ENCODE measurements at regions not wholly inside any gene's neighbourhood (a gene's known extent, or its start where the extent isn't known, plus 50 kb on each side); places are given as distances from the start of the nearest gene placed in this dataset.

- DNase-seq, result no peak
Observed at GRCh38 chr20:4597215-4597614, 89.0 kb upstream of the PRNP start.

GRCh38 chr20:4593149-4593525 is 93.1 kb upstream of the PRNP start:
- no peak for DNase-seq

GRCh38 chr20:4592316-4593148 is 93.7 kb upstream of the PRNP start:
- DNase-seq, result peak; percentile 89

GRCh38 chr20:4591975-4592315 is 94.3 kb upstream of the PRNP start:
- DNase-seq, result no peak

GRCh38 chr20:4585758-4586157 is 100.5 kb upstream of the PRNP start:
- no peak for DNase-seq

GRCh38 chr20:4585104-4585753 is 101.0 kb upstream of the PRNP start:
- no peak for DNase-seq

- DNase-seq, result no peak
Observed at GRCh38 chr20:4584510-4584909, 101.7 kb upstream of the PRNP start.

GRCh38 chr20:4581838-4582237 is 104.4 kb upstream of the PRNP start:
- DNase-seq, result no peak

- DNase-seq, result no peak
Observed at GRCh38 chr20:4578375-4578774, 107.9 kb upstream of the PRNP start.

GRCh38 chr20:4574356-4574690 is 111.9 kb upstream of the PRNP start:
- DNase-seq, result no peak

- no peak for DNase-seq
Observed at GRCh38 chr20:4573564-4574355, 112.5 kb upstream of the PRNP start.

- no peak for DNase-seq
Observed at GRCh38 chr20:4571759-4572531, 114.3 kb upstream of the PRNP start.

- DNase-seq, result no peak
Observed at GRCh38 chr20:4569865-4570264, 116.4 kb upstream of the PRNP start.

- no peak for DNase-seq
Observed at GRCh38 chr20:4569092-4569491, 117.2 kb upstream of the PRNP start.

GRCh38 chr20:4568361-4568959 is 117.8 kb upstream of the PRNP start:
- DNase-seq, result no peak

- DNase-seq, result no peak
Observed at GRCh38 chr20:4567170-4567569, 119.1 kb upstream of the PRNP start.

- DNase-seq, result no peak
Observed at GRCh38 chr20:4563534-4563933, 122.7 kb upstream of the PRNP start.

- no peak for DNase-seq
Observed at GRCh38 chr20:4563031-4563430, 123.2 kb upstream of the PRNP start.

- DNase-seq, result no peak
Observed at GRCh38 chr20:4560667-4561066, 125.6 kb upstream of the PRNP start.

GRCh38 chr20:4559906-4560305 is 126.3 kb upstream of the PRNP start:
- no peak for DNase-seq

- DNase-seq, result no peak
Observed at GRCh38 chr20:4559106-4559505, 127.2 kb upstream of the PRNP start.

- DNase-seq, result no peak
Observed at GRCh38 chr20:4556781-4557180, 129.5 kb upstream of the PRNP start.
